B cell (primary cell): ENCODE measurements at regions not wholly inside any gene's neighbourhood (a gene's known extent, or its start where the extent isn't known, plus 50 kb on each side); places are given as distances from the start of the nearest gene placed in this dataset.
"Not testable (repeated sequence)": the region's sequence is repeated elsewhere in the genome, so short reads cannot be mapped to it uniquely, and the experiment has no call there.

Experiments used
- ATAC-seq: fragments of 200-7000 bp; cut with Tn5 transposase; one replicate; pipeline ENCODE4 v1.10.0; 2021; ENCODE audit warnings: low read depth, mild to moderate bottlenecking, moderate number of reproducible peaks, moderate library complexity
- CTCF ChIA-PET: fragments of 350-600 bp; sonication (Branson Sonifier 250); formaldehyde crosslinking; loops from one replicate; lab custom pipeline; 2021; ENCODE audit warnings: antibody characterized with exemption, inconsistent platforms; lab: Charles Lee
- POLR2A ChIA-PET: fragments of 350-600 bp; sonication (Branson Sonifier 250); formaldehyde crosslinking; loops from one replicate; lab custom pipeline; 2021; ENCODE audit warnings: antibody characterized with exemption; lab: Charles Lee
- DNase-seq: peaks from one replicate; pipeline ENCODE4 v3.0.0; 2013
- H2AFZ ChIP-seq: 2 replicates; pipeline ENCODE4 v1.6.1; 2012; ENCODE audit warnings: mild to moderate bottlenecking, low read depth, low read length; ENCODE audit not compliant: insufficient read depth, poor library complexity, severe bottlenecking
- H3K27ac ChIP-seq, 2 donors: 1 replicate in 1 of 2; 2 replicates in 1 of 2; pipeline ENCODE4 v1.5.1; 2012 to 2013; ENCODE audit warnings: low read length in 2 of 2, mild to moderate bottlenecking in 2 of 2, moderate library complexity in 1 of 2
- H3K27me3 ChIP-seq, 4 experiments: fragments of 200-600 bp in 1 of 4; sonication (generic) in 1 of 4; replicated peaks in 1 of 4; 1 replicate in 2 of 4; 2 replicates in 2 of 4; pipeline versions ENCODE4 v1.6.1 to v1.7.0; 2013 to 2016; ENCODE audit warnings: low read length in 3 of 4, mild to moderate bottlenecking in 2 of 4, mixed read lengths in 1 of 4, moderate library complexity in 1 of 4; ENCODE audit not compliant: insufficient read depth in 4 of 4, control insufficient read depth in 3 of 4; ENCODE audit errors: control extremely low read depth in 1 of 4
- H3K36me3 ChIP-seq, 2 experiments: replicated peaks in 1 of 2; 1 replicate in 1 of 2; 2 replicates in 1 of 2; pipeline versions ENCODE4 v1.6.1 to v1.7.1; 2013; ENCODE audit warnings: low read length in 1 of 2; ENCODE audit not compliant: insufficient read depth in 2 of 2, control insufficient read depth in 1 of 2; ENCODE audit errors: control extremely low read depth in 1 of 2, extremely low read depth in 1 of 2
- H3K4me1 ChIP-seq, 2 donors: fragments of 200-600 bp in 1 of 2; sonication (generic) in 1 of 2; 1 replicate in 1 of 2; 2 replicates in 1 of 2; pipeline versions ENCODE4 v1.5.1 to v1.6.1; 2013 to 2017; ENCODE audit warnings: low read length in 2 of 2; ENCODE audit not compliant: control insufficient read depth in 2 of 2, insufficient read depth in 2 of 2
- H3K4me2 ChIP-seq: replicated peaks from 2 replicates; pipeline ENCODE3; 2012; ENCODE audit warnings: mild to moderate bottlenecking, low read depth, low read length; ENCODE audit not compliant: poor library complexity, severe bottlenecking
- H3K4me3 ChIP-seq, 5 experiments: fragments of 200-600 bp in 1 of 5; sonication (generic) in 1 of 5; 1 replicate in 3 of 5; 2 replicates in 2 of 5; pipeline versions ENCODE4 v1.5.1 to v1.7.0; 2011 to 2016; ENCODE audit warnings: low read length in 4 of 5, mild to moderate bottlenecking in 4 of 5, low read depth in 2 of 5, control low read depth in 1 of 5, moderate library complexity in 1 of 5; ENCODE audit not compliant: insufficient read depth in 1 of 5; ENCODE audit errors: control extremely low read depth in 1 of 5, extremely low read depth in 1 of 5
- H3K79me2 ChIP-seq: fragments of 200-600 bp; sonication (generic); one replicate; pipeline ENCODE4 v1.6.0; 2016; ENCODE audit warnings: low read length; ENCODE audit not compliant: control insufficient read depth, insufficient read depth
- H3K9ac ChIP-seq: fragments of 200-600 bp; sonication (generic); 2 replicates; pipeline ENCODE4 v1.6.1; 2017; ENCODE audit warnings: mild to moderate bottlenecking, low read length, moderate library complexity
- H3K9me3 ChIP-seq, 3 donors: one replicate each; pipeline versions ENCODE4 v1.6.1 to v1.7.1; 2013; ENCODE audit warnings: low read length in 2 of 3; ENCODE audit not compliant: control insufficient read depth in 2 of 3, insufficient read depth in 1 of 3; ENCODE audit errors: control extremely low read depth in 1 of 3
- H4K20me1 ChIP-seq: 2 replicates; pipeline ENCODE4 v1.6.0; 2012; ENCODE audit warnings: mild to moderate bottlenecking, low read length; ENCODE audit not compliant: insufficient read depth, control insufficient read depth, poor library complexity, severe bottlenecking
- H3K27ac Mint-ChIP-seq: one replicate; pipeline ENCODE4 v1.8.0; 2021; ENCODE audit warnings: mixed read lengths
- H3K27me3 Mint-ChIP-seq: one replicate; pipeline ENCODE4 v1.8.0; 2021; ENCODE audit warnings: mixed read lengths
- H3K4me1 Mint-ChIP-seq: one replicate; pipeline ENCODE4 v1.8.0; 2021; ENCODE audit warnings: mixed read lengths
- H3K4me3 Mint-ChIP-seq: one replicate; pipeline ENCODE4 v1.8.0; 2021; ENCODE audit warnings: mixed read lengths
- H3K9me3 Mint-ChIP-seq: one replicate; pipeline ENCODE4 v1.8.0; 2022; ENCODE audit warnings: mixed read lengths; ENCODE audit not compliant: insufficient read depth
- EZH2 ChIP-seq: IDR thresholded peaks from 2 replicates; pipeline ENCODE4 v1.6.1; 2012; ENCODE audit warnings: borderline replicate concordance, low read depth, mild to moderate bottlenecking, moderate library complexity, low read length; ENCODE audit not compliant: insufficient read depth, poor library complexity, severe bottlenecking
- WGBS: methylation state at CpG from one replicate; pipeline ENCODE4 v1.1.5; 2013; ENCODE audit warnings: missing lambda C conversion rate; ENCODE audit not compliant: insufficient coverage; 5-methylcytosine and 5-hydroxymethylcytosine counted together
- intact Hi-C: fragments of 100-400 bp; cut with micrococcal nuclease; formaldehyde crosslinking; loops from one replicate; pipeline ENCODE4 v1.10.0; 2022
- TF ChIP-seq, protein P1 (sequence below): fragments of 200-600 bp; IDR thresholded peaks from one replicate; pipeline ENCODE4 v1.8.0; 2022; ENCODE audit warnings: antibody characterized with exemption, mild to moderate bottlenecking

DNA sequence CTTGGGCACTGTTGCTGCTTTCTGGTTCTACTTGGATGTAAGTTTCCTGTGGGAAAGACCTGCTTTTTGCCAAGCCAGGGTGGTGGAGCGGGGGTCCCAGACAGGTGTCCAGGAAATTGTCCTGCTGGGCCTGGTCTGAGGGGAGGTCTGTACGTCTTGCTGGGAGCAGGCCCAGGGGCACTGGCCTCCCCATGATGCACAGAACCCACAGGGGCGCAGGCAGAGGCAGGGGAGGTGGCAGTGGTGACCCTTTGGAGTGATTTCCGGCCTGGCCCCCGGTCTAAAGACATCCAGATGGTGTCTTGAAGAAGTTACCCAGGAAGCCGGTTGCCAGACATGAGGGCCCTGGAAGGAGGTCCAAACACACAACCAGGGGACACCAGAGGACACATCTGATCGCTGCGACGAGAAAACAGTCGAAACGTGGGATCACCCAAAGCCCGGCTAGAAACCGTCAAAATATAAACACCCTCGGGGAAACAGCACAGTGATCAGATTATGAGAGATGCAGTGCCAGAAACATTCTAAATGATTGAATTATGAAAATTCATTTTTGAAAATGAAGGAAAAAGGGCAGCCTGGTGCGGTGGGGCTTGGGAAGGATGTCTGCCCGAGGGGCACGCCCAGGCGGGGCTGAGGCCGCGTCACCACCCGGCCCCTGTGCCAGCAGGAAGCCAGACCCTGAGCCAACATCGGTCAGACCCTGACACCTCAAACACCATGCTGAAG lies 59.6 kb downstream of the TMEM270 start:
- Histone ChIP-seq H3K9ac (no peak overlapping the region), H4K20me1 (no peaks in the 10 kb centered on the region), H3K4me2 (no peak overlapping the region), H3K79me2 (no peaks in the 10 kb centered on the region), H3K27me3 (no peaks in the 10 kb centered on the region), H3K9me3 (peaks cover 0 to 1% (median 0%) of the 10 kb centered on the region in 3 donors), H3K4me3 (no peak overlapping the region), H3K4me1 (no peaks in the 10 kb centered on the region), H2AFZ (no peak overlapping the region), H3K36me3 (no peaks in the 10 kb centered on the region), H3K27ac (no peak overlapping the region)
- no peak for DNase-seq
- ChIA-PET POLR2A (no interaction called here), CTCF (no interaction called here)
- no peaks in the 10 kb centered on the region for H3K9me3 Mint-ChIP-seq
- TF ChIP-seq, protein P1, sequence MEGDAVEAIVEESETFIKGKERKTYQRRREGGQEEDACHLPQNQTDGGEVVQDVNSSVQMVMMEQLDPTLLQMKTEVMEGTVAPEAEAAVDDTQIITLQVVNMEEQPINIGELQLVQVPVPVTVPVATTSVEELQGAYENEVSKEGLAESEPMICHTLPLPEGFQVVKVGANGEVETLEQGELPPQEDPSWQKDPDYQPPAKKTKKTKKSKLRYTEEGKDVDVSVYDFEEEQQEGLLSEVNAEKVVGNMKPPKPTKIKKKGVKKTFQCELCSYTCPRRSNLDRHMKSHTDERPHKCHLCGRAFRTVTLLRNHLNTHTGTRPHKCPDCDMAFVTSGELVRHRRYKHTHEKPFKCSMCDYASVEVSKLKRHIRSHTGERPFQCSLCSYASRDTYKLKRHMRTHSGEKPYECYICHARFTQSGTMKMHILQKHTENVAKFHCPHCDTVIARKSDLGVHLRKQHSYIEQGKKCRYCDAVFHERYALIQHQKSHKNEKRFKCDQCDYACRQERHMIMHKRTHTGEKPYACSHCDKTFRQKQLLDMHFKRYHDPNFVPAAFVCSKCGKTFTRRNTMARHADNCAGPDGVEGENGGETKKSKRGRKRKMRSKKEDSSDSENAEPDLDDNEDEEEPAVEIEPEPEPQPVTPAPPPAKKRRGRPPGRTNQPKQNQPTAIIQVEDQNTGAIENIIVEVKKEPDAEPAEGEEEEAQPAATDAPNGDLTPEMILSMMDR, result no peak
- TF ChIP-seq EZH2, result no peak
- peaks cover 26% of the 10 kb centered on the region for H3K27me3 Mint-ChIP-seq
- no peak overlapping the region for H3K27ac Mint-ChIP-seq
- intact Hi-C loops, result no loop called here
- WGBS, result 90% methylated on average over 21 of the region's 22 CpGs
- no peaks in the 10 kb centered on the region for H3K4me1 Mint-ChIP-seq
- H3K4me3 Mint-ChIP-seq, result no peak overlapping the region
- ATAC-seq, result no peak

DNA sequence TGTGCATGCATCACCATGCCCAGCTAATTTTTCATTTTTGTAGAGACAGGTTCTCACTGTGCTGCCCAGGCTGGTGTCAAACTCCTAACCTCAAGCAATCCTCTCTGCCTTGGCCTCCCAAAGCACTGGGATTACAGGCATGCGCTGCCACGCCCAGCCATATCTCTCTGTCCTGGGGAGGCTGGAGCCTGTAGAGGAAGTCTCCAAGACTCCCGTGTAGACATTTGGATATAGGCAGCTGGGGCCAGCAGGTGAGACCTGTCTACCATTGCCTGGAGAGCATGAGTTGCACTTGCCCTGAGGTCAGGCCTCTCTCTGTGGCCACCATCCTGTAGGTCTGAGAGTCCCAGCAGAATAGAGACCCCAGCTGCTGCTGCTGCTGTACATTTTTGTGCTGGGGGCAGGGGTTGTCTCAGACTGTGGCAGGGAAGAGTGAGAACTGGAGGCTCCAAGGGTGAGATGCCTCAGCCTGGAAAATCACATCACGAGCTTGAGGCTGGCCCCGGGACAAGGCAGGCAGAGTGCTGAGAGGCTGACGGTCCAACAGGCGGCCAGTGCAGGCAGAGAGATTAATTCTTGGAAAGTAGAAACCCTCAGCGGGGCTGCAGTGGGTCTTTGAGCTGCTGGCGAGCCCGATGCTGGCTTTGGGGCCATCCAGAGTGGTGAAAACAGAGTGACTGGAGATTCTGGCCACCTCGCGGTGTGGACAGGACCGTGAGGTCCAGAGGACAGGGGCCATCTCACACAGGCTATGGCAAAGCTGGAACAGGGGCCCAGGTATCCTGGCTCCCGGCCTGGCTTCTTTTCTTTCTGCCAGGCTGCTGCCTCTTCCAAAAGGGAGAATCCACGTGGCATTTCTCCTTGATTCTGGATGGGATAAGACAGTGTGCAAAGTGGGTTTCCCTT lies 60.9 kb downstream of the TMEM270 start:
- 84% methylated on average over 13 of the region's 15 CpGs for WGBS
- DNase-seq (no peak), ATAC-seq (no peak)
- H3K9me3 Mint-ChIP-seq, result no peaks in the 10 kb centered on the region
- intact Hi-C loops, result no loop called here
- no peak overlapping the region for H2AFZ ChIP-seq
- H3K27ac ChIP-seq, result no peak overlapping the region
- no peaks in the 10 kb centered on the region for H3K27me3 ChIP-seq
- CTCF ChIA-PET, result interaction anchor here (0.5 kb wide), 1 partner anchor 1755 kb away, joined by 3 read pairs; no protein-coding TSS in a partner anchor
- H3K9ac ChIP-seq, result no peak overlapping the region
- POLR2A ChIA-PET, result no interaction called here
- no peaks in the 10 kb centered on the region for H3K4me1 ChIP-seq
- no peaks in the 10 kb centered on the region for H3K36me3 ChIP-seq
- H3K27ac Mint-ChIP-seq, result no peak overlapping the region
- no peaks in the 10 kb centered on the region for H3K9me3 ChIP-seq
- peaks cover 18% of the 10 kb centered on the region for H3K27me3 Mint-ChIP-seq
- no peaks in the 10 kb centered on the region for H3K79me2 ChIP-seq
- H3K4me3 ChIP-seq, result no peak overlapping the region
- no peak for TF ChIP-seq EZH2
- no peak overlapping the region for H3K4me2 ChIP-seq
- H4K20me1 ChIP-seq, result no peaks in the 10 kb centered on the region
- H3K4me1 Mint-ChIP-seq, result no peaks in the 10 kb centered on the region
- no peak overlapping the region for H3K4me3 Mint-ChIP-seq

- H3K4me3 Mint-ChIP-seq, CTCF ChIA-PET: not testable (repeated sequence)
- 97% methylated on average over 6 of the region's 9 CpGs for WGBS
Observed at GRCh38 chr7:73928644-73929043, 67.7 kb downstream of the TMEM270 start.

More at GRCh38 chr7:73928644-73929043, 67.7 kb downstream of the TMEM270 start:
- H4K20me1 ChIP-seq, H3K9ac ChIP-seq, H3K27me3 ChIP-seq, H3K27ac ChIP-seq, H3K36me3 ChIP-seq, POLR2A ChIA-PET, H3K9me3 ChIP-seq, H3K4me1 ChIP-seq, H3K4me2 ChIP-seq, DNase-seq, H3K9me3 Mint-ChIP-seq, H3K79me2 ChIP-seq, H2AFZ ChIP-seq, intact Hi-C loops, H3K27ac Mint-ChIP-seq, H3K4me1 Mint-ChIP-seq, H3K4me3 ChIP-seq, ATAC-seq: not testable (repeated sequence)
- peaks cover 26% of the 10 kb centered on the region for H3K27me3 Mint-ChIP-seq
